ENCODE measurements at regions not wholly inside any gene's neighbourhood (a gene's known extent, or its start where the extent isn't known, plus 50 kb on each side); places are given as distances from the start of the nearest gene placed in this dataset.

- TF ChIP-seq CTCF (conservative IDR thresholded peaks at IDR 0.05 in 1 of 2, IDR thresholded peaks at IDR 0.05 in 1 of 2; ENCODE audit: low read depth in 1 of 2, low read length in 2 of 2) (no peak), EZH2 (IDR thresholded peaks at IDR 0.05; ENCODE audit: low read length, missing control alignments) (no peak)
Observed at GRCh38 chr1:58065520-58065919, 481.0 kb downstream of the OMA1 start.
